ENCODE measurements at regions not wholly inside any gene's neighbourhood (a gene's known extent, or its start where the extent isn't known, plus 50 kb on each side); places are given as distances from the start of the nearest gene placed in this dataset.

DNA sequence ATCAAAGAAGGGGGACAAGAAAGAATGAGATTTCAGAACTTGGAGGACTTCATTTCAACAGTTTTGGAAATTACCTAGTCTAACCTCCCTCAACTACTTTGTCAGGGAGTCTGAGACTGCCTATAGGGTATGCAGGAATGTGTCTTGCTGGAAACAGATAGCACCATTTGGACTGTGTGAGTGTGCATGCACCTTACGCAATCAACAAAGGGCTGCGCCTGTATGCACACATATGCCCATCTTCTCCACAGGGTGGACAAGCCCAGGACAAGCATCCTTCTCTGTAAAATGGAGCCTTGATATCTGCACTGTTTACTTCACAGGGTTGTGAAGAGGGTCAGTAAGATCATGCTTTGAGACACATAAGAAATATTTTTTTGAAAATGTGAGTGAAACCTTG lies 305.7 kb upstream of the ASIC2 start:
- Histone ChIP-seq H3K4me3 (no peak overlapping the region), H3K4me1 (peaks cover 0 to 6% (median 0%) of the 10 kb centered on the region in 3 donors), H3K27me3 (peaks cover 0 to 5% (median 0%) of the 10 kb centered on the region in 4 donors), H3K36me3 (no peaks in the 10 kb centered on the region), H3K27ac (no peak overlapping the region), H3K9me3 (no peaks in the 10 kb centered on the region)
- 75 to 100% methylated on average over 1 to 2 of the region's 2 CpGs for WGBS, 2 donors
- DNase-seq, result no peak
- intact Hi-C loops (cut with DNase I), result no loop called here
- TF ChIP-seq POLR2A (IDR thresholded peaks at IDR 0.05), result no peak
- TF ChIP-seq, protein P1, sequence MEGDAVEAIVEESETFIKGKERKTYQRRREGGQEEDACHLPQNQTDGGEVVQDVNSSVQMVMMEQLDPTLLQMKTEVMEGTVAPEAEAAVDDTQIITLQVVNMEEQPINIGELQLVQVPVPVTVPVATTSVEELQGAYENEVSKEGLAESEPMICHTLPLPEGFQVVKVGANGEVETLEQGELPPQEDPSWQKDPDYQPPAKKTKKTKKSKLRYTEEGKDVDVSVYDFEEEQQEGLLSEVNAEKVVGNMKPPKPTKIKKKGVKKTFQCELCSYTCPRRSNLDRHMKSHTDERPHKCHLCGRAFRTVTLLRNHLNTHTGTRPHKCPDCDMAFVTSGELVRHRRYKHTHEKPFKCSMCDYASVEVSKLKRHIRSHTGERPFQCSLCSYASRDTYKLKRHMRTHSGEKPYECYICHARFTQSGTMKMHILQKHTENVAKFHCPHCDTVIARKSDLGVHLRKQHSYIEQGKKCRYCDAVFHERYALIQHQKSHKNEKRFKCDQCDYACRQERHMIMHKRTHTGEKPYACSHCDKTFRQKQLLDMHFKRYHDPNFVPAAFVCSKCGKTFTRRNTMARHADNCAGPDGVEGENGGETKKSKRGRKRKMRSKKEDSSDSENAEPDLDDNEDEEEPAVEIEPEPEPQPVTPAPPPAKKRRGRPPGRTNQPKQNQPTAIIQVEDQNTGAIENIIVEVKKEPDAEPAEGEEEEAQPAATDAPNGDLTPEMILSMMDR (IDR thresholded peaks at IDR 0.05), result no peak

DNA sequence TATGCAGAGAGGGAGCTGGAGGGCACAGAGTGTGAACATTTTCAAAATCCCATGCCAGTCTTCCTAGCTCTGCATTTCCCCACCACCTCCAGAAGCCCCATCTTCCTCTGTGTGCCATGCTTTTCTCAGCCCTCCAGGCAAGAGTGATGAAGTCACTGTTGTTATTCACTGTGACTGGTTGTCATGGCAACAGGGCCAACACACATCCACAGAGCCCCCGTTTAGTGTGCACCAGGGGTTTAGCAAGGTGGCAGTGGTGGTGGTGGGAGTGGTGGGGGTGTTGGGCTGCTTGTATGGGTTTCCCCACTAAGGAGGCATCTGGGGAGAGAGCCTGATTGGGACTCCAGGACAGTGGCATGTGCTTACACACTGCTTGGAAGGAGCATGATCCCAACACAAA lies 309.9 kb upstream of the ASIC2 start:
- intact Hi-C loops (cut with DNase I), result no loop called here
- Histone ChIP-seq H3K4me3 (no peak overlapping the region), H3K27me3 (peaks cover 0 to 39% (median 0%) of the 10 kb centered on the region in 4 donors), H3K27ac (no peak overlapping the region), H3K4me1 (no peaks in the 10 kb centered on the region), H3K36me3 (no peaks in the 10 kb centered on the region), H3K9me3 (no peaks in the 10 kb centered on the region)
- no peak for TF ChIP-seq POLR2A (IDR thresholded peaks at IDR 0.05)
- TF ChIP-seq, protein P1 (IDR thresholded peaks at IDR 0.05), result no peak
- no CpG with 5 or more reads among the region's 1 CpG for WGBS, 2 donors
- DNase-seq, result no peak

DNA sequence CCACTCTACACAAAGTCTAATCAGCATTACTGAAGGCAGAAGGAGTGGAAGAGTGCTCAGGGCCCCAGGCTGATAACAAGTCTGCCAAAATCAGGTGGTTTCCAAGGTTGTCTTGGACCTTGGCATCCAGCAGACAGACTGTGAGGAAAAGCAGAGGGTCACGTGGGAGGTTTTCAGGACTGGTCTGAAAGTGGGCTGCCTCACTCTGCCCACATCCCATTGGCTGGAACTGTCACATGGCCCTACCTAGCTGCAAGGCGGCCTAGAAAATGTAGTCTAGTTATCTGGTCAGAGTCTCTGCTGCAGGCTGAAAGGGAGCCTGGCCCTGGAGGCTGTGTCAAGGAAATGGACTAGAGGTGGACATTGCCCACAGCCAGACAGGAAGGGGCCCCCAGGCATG lies 310.7 kb upstream of the ASIC2 start:
- WGBS, 2 donors, result 42 to 43% methylated on average over 2 of the region's 2 CpGs
- DNase-seq, result no peak
- H3K9me3 ChIP-seq, result no peaks in the 10 kb centered on the region
- no peaks in the 10 kb centered on the region for H3K4me1 ChIP-seq
- no peak overlapping the region for H3K4me3 ChIP-seq
- H3K36me3 ChIP-seq, result no peaks in the 10 kb centered on the region
- no peak overlapping the region for H3K27ac ChIP-seq
- TF ChIP-seq, protein P1 (IDR thresholded peaks at IDR 0.05), result no peak
- no peak for TF ChIP-seq POLR2A (IDR thresholded peaks at IDR 0.05)
- intact Hi-C loops (cut with DNase I), result no loop called here
- peaks cover 0 to 40% (median 0%) of the 10 kb centered on the region in 4 donors for H3K27me3 ChIP-seq

DNA sequence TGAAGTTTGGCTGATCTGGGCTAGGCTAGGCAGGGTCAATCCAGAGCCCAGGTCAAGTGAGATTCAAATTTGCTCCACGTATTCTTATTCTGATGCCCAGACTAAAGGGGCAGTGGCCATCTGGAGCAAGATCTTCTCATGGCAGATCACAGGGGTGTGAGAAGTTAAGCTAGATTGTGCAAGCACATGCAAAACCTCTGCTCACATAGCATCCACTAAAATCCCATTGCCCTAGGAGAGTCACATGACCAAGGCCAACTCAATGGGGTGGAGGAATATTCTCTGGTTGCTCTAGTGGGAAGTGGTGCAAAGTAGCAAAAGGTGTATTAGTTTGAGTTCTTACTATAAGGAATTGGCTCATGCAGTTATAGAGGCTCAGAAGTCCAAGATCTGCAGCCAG lies 318.4 kb upstream of the ASIC2 start:
- H3K4me1 ChIP-seq, result no peaks in the 10 kb centered on the region
- DNase-seq, result no peak
- intact Hi-C loops (cut with DNase I), result no loop called here
- 25 to 38% methylated on average over 1 of the region's 1 CpG for WGBS, 2 donors
- H3K4me3 ChIP-seq, result no peak overlapping the region
- H3K27ac ChIP-seq, result no peak overlapping the region
- TF ChIP-seq POLR2A (IDR thresholded peaks at IDR 0.05), result no peak
- TF ChIP-seq, protein P1 (IDR thresholded peaks at IDR 0.05), result no peak
- H3K9me3 ChIP-seq, result no peaks in the 10 kb centered on the region
- no peaks in the 10 kb centered on the region for H3K36me3 ChIP-seq
- peaks cover 0 to 45% (median 0%) of the 10 kb centered on the region in 4 donors for H3K27me3 ChIP-seq

DNA sequence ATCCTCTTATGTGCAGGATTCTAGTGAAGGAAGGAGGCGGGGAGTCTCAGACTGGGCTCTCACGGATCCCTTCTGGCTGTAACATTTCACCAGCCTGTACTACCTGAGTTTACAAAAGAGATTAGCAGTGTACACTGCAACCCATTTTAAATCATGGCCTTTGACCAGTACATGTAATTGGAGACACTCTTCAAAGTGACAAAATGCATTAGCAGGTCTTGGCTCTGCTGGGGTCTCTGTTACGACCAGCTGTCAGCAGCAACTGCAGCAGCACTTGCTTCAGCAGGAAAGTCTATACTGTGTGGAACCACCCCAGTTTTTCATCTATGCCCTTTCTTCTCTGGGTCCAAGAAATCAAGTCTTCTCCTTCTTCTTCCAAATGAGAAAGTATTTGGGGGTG lies 322.8 kb upstream of the ASIC2 start:
- Histone ChIP-seq H3K4me1 (no peaks in the 10 kb centered on the region), H3K4me3 (no peak overlapping the region), H3K27me3 (peaks cover 0 to 39% (median 0%) of the 10 kb centered on the region in 4 donors), H3K9me3 (no peaks in the 10 kb centered on the region), H3K36me3 (no peaks in the 10 kb centered on the region), H3K27ac (no peak overlapping the region)
- intact Hi-C loops (cut with DNase I), result no loop called here
- DNase-seq, result no peak
- TF ChIP-seq POLR2A (IDR thresholded peaks at IDR 0.05), result no peak
- TF ChIP-seq, protein P1 (IDR thresholded peaks at IDR 0.05), result no peak
- 35 to 48% methylated on average over 3 of the region's 3 CpGs for WGBS, 2 donors

Measured in esophagus squamous epithelium (tissue), 5 donors.